ENCODE measurements at regions not wholly inside any gene's neighbourhood (a gene's known extent, or its start where the extent isn't known, plus 50 kb on each side); places are given as distances from the start of the nearest gene placed in this dataset.

DNA sequence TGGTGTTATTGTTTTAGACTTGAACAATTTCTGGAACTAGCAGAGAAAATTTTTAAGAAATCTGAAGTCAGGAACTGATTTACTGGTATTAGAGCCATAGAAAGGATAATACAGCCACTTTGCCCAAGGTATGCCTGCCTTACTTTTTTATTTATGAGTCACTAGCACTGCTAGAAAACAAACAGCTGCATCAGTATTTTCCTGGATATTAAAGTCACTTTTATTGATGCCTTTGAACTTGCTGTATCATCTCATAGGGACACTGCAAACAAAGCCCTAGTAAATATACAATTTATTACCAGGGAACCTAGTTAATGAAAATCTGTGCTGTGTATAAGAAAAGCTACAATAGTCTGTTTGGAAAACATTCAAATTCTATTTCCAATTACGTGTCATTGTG lies 490.8 kb upstream of the TMPRSS15 start:
- TF ChIP-seq, protein P1, sequence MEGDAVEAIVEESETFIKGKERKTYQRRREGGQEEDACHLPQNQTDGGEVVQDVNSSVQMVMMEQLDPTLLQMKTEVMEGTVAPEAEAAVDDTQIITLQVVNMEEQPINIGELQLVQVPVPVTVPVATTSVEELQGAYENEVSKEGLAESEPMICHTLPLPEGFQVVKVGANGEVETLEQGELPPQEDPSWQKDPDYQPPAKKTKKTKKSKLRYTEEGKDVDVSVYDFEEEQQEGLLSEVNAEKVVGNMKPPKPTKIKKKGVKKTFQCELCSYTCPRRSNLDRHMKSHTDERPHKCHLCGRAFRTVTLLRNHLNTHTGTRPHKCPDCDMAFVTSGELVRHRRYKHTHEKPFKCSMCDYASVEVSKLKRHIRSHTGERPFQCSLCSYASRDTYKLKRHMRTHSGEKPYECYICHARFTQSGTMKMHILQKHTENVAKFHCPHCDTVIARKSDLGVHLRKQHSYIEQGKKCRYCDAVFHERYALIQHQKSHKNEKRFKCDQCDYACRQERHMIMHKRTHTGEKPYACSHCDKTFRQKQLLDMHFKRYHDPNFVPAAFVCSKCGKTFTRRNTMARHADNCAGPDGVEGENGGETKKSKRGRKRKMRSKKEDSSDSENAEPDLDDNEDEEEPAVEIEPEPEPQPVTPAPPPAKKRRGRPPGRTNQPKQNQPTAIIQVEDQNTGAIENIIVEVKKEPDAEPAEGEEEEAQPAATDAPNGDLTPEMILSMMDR (IDR thresholded peaks at IDR 0.05; ENCODE audit: insufficient read depth, low read depth, low read length), result no peak
- TF ChIP-seq EZH2 (IDR thresholded peaks at IDR 0.05; ENCODE audit: insufficient read depth, low read length), result no peak

All from astrocyte (in vitro differentiated cells and primary cell).